GM21619 (cell line): ENCODE measurements at regions not wholly inside any gene's neighbourhood (a gene's known extent, or its start where the extent isn't known, plus 50 kb on each side); places are given as distances from the start of the nearest gene placed in this dataset.

Source experiments
- ATAC-seq: cut with Tn5 transposase; IDR thresholded peaks from one replicate; pipeline ENCODE4 v1.9.1; 2021; ENCODE audit not compliant: unreplicated experiment

- no peak for ATAC-seq
These were observed 629.7 kb downstream of the LIG4 start for GRCh38 chr13:107585469-107586180.

DNA sequence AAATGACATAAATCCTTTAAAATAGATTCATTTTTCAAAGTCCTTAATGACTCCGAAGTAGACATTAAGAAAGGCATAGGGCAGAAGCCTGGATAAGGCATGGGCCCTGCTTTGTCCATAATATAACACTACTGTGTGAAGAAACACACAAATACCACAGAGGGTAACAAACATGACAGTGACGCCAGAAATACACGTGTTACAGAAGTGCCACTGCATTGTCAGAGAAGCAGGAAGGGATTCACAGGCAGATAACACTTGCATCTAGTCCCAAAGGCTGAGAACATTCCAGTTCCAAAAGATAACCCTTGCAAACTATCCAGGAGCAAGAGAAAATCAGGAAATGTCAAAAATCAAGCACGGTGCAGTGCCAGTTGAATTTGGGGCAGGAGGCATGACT lies 633.2 kb downstream of the LIG4 start:
- no peak for ATAC-seq

DNA sequence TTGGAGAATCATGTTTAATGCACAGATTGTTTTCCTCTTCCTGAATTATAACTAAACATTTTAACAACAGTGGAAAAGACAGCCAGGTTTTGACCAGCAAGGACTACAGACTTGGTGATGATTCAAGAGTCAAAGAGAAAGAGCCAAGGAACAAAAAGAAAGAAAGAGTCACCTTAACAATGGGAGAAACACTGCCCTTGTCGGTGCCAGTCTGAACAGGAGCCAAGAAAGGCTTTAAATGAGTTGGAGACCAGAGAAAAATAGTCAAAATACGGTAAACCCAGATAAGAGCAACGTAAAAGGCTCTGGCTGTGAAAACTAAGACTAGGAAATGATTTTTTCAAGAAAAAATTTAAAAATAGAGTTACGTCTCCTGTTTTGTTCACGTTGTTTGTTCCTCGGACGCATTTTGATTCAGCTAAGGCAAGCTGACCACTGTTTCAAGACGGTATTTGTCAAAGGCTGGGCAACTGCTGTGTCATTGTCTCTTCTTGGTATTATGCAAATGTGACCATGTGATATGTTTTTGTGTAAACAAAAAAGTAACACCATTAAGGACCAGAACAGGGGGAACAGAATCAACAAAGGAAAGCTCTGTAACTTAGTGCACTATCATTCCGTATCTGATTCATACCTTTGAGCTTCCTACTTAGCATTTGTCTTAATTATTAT lies 634.5 kb downstream of the LIG4 start:
- no peak for ATAC-seq

DNA sequence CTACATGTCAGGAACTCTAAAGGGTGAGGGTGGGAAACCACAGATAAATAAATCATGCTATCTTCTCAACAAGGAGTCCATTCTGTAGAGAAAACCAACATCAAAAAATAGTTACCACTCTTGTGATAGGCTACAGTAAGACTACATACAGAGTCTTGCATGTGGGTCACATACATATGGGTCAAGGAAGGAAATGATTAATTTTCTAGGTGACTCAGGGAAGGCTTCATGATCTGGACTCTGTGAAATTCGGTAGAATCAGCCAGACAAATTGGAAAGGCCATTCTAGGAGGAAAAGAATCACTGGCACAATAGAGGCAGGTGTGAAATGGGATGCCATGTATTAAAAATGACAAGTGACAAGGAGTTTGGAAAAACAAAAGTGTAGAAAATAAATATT lies 638.9 kb downstream of the LIG4 start:
- ATAC-seq: no peak

GRCh38 chr13:107574517-107575210 lies 640.7 kb downstream of the LIG4 start:
- no peak for ATAC-seq

GRCh38 chr13:107573184-107573583 lies 642.2 kb downstream of the LIG4 start:
- no peak for ATAC-seq

DNA sequence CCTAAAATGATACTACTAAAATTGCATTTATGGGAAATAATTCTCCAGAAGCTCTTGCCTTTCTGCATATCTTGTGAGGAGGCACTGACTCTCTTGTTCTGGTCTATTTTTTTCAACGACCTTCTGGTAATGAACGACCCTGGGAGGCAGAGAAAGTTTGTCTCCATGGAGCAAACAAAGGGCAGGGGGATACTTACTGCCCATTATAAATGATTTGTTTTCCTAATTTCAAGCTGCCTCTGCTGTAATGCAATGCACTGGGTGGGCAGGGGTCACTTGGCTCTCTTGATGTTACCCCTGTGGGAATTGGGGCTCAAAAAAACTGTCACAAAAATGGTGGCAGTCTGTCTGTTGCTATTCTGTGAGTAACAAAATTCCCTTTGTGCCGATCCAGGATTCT lies 643.2 kb downstream of the LIG4 start:
- no peak for ATAC-seq

GRCh38 chr13:107568181-107568580 lies 647.2 kb downstream of the LIG4 start:
- ATAC-seq: no peak

DNA sequence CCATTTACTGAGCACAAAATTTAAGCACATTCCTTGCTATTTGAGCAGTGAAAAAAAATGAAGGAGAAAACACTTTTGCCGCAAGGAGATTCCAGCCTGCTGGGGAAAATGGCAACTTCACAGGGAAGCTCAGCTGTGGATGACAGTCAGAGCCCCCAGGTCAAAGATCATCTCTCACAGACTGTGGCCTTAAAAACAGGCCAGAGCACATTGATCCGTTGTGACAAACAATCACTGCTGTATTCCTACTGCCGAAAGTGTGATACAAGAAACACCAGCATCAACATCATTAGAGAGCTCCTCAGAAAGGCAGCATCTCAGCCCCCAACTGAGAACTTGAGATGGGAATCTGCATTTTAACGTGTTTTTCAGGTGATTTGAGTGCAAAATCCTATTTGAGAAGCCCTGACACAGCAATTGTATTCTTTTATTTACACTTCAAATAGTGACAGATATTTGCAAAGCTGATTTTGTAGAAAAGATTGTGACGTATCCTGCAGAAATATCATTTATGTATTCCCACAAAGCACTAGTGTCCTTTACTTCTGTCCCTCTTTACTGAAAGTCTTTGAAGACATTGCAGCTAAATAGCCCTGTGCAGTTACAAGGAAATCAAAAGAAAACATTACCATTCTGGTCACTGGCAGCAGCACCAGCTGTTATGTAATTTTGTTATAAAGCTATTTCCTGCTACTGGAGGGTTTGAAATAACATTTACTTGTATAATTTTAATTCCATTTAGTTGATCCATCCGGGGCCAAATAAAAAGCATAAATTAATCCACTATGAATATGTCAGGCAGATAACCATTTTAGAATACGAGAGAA lies 652.0 kb downstream of the LIG4 start:
- no peak for ATAC-seq

- no peak for ATAC-seq
These were observed 653.1 kb downstream of the LIG4 start for GRCh38 chr13:107562203-107562602.

GRCh38 chr13:107554460-107554859 lies 660.9 kb downstream of the LIG4 start:
- no peak for ATAC-seq

DNA sequence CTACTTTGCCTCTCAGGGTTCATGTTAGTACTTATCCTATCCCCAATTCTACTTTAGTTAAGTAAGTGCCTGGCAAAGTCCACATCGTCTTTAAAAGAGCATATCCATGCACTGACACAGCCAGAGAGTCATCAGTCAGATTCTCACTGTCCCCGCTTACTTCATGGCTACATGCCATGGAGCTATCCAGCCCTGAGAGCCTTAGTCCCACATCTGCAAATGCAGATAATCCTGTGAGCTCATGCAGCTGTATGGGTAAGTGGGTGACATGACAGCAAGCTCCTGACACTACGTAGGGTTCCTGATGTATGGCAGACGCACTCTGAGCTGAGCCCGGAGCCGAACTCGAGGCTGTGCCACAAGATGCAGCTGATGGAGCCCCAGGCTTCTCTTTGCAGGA lies 661.5 kb downstream of the LIG4 start:
- ATAC-seq: no peak

DNA sequence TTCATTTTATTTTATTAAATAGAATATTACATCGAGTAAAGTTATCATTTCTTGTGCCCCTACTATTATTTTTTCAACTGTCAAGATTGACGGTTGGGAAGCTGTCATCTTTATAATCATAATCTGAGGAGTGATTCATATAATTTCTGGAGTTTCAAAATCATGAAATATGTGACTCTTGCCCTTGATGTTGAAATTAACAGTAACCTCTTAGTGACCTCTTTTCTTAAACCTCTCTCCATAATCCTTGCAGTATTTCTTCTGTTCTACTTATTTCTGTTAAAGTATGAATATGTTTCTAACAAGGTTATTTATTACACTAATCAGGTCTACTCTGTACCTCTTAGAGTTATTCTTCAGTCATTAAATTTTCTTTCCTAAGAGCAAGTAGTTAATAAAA lies 663.8 kb downstream of the LIG4 start:
- ATAC-seq: no peak

- ATAC-seq: no peak
These were observed 667.0 kb downstream of the LIG4 start for GRCh38 chr13:107548338-107548737.

- no peak for ATAC-seq
These were observed 669.3 kb downstream of the LIG4 start for GRCh38 chr13:107545946-107546502.

DNA sequence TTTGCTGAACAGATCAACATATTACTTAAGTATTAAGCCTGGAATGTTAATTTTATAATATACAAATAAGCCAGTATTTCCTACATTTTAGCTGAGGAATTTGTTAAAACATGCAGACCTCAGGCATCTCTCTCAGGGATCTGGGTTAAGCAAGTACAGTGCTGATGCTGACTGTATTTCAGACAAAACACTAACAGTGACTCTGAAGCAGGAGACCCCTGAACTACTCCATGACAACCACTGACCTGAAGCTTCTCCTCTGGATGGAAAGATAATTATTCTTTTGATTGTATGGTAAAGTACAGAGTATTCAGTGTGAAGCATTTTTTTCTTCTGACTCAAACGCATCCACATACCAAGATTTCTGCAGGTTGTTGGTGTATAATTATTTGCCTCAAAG lies 680.8 kb downstream of the LIG4 start:
- ATAC-seq: no peak

DNA sequence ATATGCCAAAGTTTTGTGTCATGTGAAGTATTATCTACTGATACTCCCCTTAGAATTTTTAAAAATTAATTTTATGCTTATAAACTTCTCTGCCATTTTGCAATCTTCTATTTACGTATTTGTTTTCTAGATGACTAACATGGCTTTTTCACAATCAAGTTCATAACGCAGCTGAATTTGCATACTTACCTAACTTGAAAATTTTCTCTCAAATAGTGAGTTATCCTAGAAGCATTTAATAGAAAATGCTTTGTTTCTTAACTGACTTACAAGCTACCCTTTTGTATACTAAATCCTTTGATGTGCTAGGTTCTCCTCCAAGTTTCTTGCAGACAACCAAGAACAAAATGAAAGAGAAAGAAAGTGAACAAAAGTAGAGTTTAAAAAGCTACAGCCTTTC lies 683.5 kb downstream of the LIG4 start:
- no peak for ATAC-seq

DNA sequence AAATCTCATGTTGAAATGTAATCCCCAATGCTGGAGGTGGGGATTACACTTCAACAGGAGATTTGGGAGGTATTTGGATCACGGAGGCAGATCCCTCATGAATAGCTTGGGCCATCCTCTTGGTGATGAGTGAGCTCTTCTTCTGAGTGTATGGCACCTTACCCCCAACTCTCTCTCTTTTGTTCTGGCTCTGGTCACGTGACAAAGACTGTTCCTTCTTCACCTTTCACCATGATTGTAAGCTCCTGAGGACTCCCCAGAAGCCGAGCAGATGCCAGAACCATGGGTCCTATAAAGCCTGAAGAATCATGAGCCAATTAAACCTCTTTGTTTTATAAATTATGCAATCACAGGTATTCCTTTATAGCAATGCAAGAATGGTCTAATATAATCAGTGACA lies 684.2 kb downstream of the LIG4 start:
- no peak for ATAC-seq

GRCh38 chr13:107529035-107529434 lies 686.3 kb downstream of the LIG4 start:
- ATAC-seq: no peak

- no peak for ATAC-seq
These were observed 696.6 kb downstream of the LIG4 start for GRCh38 chr13:107518780-107519179.

DNA sequence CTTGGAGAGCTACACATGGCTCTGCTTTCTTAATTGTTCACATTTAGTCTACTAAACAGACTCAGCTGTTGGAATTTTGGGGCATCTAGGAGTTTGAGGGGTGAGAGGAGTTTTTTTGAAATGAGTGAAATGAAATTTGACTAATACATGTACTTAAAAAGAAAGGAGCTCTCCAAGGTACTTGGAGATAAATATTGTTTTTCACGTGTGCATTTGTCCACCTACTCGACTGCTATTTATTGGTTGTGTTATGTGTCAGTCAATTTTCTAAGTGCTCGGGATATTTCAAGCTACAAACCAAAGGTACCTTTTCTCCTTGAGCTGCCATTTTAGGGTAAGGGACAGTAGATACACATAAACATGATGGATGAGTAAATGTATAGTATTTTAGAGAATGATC lies 697.0 kb downstream of the LIG4 start:
- no peak for ATAC-seq
